ENCODE measurements at regions not wholly inside any gene's neighbourhood (a gene's known extent, or its start where the extent isn't known, plus 50 kb on each side); places are given as distances from the start of the nearest gene placed in this dataset.

DNA sequence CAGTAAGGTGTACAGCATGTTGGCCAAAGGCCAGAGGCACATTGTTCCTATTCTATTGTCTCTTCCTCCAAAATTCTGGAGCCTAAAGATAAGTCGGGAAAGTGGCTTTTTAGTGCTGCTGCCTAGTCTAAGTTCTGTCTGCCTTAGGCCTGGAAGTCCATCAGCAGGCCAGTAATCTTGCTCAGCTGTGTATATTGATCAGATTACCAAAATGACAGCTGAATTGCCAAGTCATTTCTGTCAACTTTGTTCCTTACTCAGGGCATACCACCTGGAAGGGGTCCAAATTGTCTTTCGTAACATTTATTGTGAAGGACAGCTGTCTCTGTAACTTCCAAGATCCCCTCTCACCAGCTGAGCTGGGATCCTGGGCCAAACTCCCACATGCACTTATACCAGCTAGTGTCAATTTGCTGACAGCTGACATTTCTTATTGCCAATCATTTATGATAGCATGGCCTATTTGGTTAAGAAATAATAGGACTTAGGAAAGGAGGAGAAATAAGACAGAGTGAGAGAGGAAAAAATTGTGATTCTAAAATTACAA, 116.8 kb upstream of the FSHR start:
- Mint-ChIP-seq H3K27me3 (no peaks in the 10 kb centered on the region), H3K4me3 (no peak overlapping the region), H3K4me1 (ENCODE audit: low read depth) (no peaks in the 10 kb centered on the region), H3K36me3 (ENCODE audit: low read depth) (no peaks in the 10 kb centered on the region), H3K9me3 (no peaks in the 10 kb centered on the region), H3K27ac (no peak overlapping the region)
- no peak for ATAC-seq
- TF ChIP-seq, protein P1, sequence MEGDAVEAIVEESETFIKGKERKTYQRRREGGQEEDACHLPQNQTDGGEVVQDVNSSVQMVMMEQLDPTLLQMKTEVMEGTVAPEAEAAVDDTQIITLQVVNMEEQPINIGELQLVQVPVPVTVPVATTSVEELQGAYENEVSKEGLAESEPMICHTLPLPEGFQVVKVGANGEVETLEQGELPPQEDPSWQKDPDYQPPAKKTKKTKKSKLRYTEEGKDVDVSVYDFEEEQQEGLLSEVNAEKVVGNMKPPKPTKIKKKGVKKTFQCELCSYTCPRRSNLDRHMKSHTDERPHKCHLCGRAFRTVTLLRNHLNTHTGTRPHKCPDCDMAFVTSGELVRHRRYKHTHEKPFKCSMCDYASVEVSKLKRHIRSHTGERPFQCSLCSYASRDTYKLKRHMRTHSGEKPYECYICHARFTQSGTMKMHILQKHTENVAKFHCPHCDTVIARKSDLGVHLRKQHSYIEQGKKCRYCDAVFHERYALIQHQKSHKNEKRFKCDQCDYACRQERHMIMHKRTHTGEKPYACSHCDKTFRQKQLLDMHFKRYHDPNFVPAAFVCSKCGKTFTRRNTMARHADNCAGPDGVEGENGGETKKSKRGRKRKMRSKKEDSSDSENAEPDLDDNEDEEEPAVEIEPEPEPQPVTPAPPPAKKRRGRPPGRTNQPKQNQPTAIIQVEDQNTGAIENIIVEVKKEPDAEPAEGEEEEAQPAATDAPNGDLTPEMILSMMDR (IDR thresholded peaks at IDR 0.05), result no peak
- ChIA-PET CTCF (no interaction called here), POLR2A (no interaction called here)
- DNase-seq, result no peak
- intact Hi-C loops (cut with micrococcal nuclease), result no loop called here

DNA sequence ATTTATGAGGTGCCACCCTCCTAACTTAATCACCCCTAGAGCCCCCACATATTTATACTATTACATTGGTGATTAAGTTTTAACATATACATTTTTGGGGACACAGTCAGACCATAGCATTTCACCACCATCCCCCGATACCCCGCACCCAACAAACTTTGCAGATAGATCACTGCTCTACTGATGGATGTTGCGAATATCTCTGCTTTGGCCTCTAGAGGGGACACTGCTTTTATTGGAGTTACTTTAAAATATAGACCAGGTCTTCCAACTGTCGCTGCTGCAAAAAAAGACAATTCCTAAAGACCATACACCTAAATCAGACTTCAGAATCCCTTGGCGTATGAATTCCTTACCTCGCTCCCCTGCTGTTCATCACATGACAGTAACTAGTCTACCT, 115.8 kb upstream of the FSHR start:
- H3K4me3 Mint-ChIP-seq, result no peak overlapping the region
- CTCF ChIA-PET, result no interaction called here
- no peaks in the 10 kb centered on the region for H3K36me3 Mint-ChIP-seq (ENCODE audit: low read depth)
- H3K27ac Mint-ChIP-seq, result no peak overlapping the region
- no peaks in the 10 kb centered on the region for H3K4me1 Mint-ChIP-seq (ENCODE audit: low read depth)
- no peaks in the 10 kb centered on the region for H3K27me3 Mint-ChIP-seq
- DNase-seq, result no peak
- POLR2A ChIA-PET, result no interaction called here
- TF ChIP-seq, protein P1 (IDR thresholded peaks at IDR 0.05), result no peak
- intact Hi-C loops (cut with micrococcal nuclease), result no loop called here
- ATAC-seq, result no peak
- H3K9me3 Mint-ChIP-seq, result no peaks in the 10 kb centered on the region

DNA sequence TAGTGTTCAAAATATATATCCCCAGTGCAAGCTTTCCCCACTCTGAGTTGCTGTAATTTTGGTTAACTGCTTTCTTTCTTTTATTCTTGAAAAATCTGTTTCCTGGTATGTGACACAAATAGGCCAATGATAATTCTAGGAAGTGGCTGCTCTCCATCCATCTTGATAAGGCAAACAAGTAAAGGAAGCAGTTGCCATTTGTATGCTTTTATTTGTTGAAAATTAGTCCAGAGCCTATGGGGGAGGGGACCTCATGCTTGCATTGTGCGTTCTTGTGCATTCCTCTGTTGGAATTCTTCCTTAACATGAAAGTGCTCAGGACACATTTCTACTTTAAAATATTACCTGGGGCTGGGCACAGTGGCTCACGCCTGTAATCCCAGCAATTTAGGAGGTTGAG, 111.2 kb upstream of the FSHR start:
- H3K4me3 Mint-ChIP-seq, result no peak overlapping the region
- intact Hi-C loops (cut with micrococcal nuclease), result no loop called here
- ChIA-PET POLR2A (no interaction called here), CTCF (no interaction called here)
- DNase-seq (no peak), ATAC-seq (no peak)
- H3K36me3 Mint-ChIP-seq (ENCODE audit: low read depth), result no peaks in the 10 kb centered on the region
- no peaks in the 10 kb centered on the region for H3K27me3 Mint-ChIP-seq
- no peak overlapping the region for H3K27ac Mint-ChIP-seq
- no peaks in the 10 kb centered on the region for H3K9me3 Mint-ChIP-seq
- TF ChIP-seq, protein P1 (IDR thresholded peaks at IDR 0.05), result no peak
- no peaks in the 10 kb centered on the region for H3K4me1 Mint-ChIP-seq (ENCODE audit: low read depth)

DNA sequence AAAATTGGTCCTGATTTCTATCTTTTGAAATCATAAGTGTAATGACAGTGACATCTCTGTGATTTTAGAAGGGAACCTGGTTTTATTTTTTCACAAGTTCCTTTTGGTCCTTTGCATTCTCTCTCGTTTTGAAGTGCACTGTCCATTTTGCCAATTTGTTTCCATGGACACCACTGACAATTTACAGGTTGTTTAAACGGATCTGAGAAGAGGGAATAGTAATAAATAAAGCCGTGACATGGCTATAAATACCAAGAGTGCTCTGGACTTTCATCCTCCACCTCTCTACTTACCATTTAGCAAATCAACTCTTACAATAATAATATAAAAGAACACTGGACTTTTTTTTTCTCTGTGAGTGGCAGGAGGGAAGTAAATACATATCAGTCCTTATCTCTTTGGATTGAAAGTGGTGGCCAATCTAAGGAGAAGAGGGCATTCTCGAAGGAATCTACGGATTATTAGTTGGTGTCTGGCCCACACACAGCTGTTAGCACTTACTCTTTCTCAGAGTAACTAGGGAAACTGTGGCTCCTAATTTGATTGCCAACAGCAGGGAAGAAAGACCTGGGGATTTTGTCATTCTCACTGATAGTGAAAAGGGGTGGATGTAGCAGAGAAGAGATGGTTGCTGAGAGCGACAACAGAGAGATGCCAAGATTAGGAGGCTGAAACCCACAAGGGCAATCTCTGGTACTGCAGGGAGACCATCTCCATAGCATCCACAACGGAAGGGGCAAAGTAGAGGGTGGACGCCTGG, 108.7 kb upstream of the FSHR start:
- Mint-ChIP-seq H3K4me3 (no peak overlapping the region), H3K9me3 (no peaks in the 10 kb centered on the region), H3K27me3 (no peaks in the 10 kb centered on the region), H3K27ac (no peak overlapping the region), H3K36me3 (ENCODE audit: low read depth) (no peaks in the 10 kb centered on the region), H3K4me1 (ENCODE audit: low read depth) (no peaks in the 10 kb centered on the region)
- DNase-seq (no peak), ATAC-seq (no peak)
- CTCF ChIA-PET, result no interaction called here
- POLR2A ChIA-PET, result no interaction called here
- intact Hi-C loops (cut with micrococcal nuclease), result no loop called here
- TF ChIP-seq, protein P1 (IDR thresholded peaks at IDR 0.05), result no peak

DNA sequence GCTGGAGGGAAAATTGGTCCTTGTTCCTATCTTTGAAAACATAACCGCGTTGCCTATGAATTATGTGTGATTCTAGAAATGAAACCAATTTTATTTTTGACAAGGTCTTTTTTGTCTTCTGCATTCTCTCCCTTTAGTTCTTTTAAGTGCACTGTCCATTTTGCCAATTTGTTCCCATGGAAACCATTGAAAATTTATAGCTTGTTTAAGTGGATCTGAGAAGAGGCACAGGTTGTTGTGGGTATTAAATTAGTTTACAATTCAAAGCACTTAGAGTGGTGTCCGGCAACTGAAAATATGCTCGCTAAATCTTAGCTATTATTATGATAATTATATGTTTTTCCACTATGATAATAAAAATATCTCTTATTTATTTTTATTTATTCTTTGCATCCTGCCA, 107.5 kb upstream of the FSHR start:
- DNase-seq, result no peak
- TF ChIP-seq, protein P1 (IDR thresholded peaks at IDR 0.05), result no peak
- POLR2A ChIA-PET, result no interaction called here
- no peaks in the 10 kb centered on the region for H3K36me3 Mint-ChIP-seq (ENCODE audit: low read depth)
- no peaks in the 10 kb centered on the region for H3K4me1 Mint-ChIP-seq (ENCODE audit: low read depth)
- CTCF ChIA-PET, result no interaction called here
- intact Hi-C loops (cut with micrococcal nuclease), result no loop called here
- no peaks in the 10 kb centered on the region for H3K9me3 Mint-ChIP-seq
- H3K27me3 Mint-ChIP-seq, result no peaks in the 10 kb centered on the region
- ATAC-seq, result no peak
- no peak overlapping the region for H3K4me3 Mint-ChIP-seq
- H3K27ac Mint-ChIP-seq, result no peak overlapping the region

Data from activated CD8-positive, alpha-beta T cell treated with anti-CD3 and anti-CD28 coated beads for 36 hours (primary cell).